Panc1 (cell line): ENCODE measurements at regions not wholly inside any gene's neighbourhood (a gene's known extent, or its start where the extent isn't known, plus 50 kb on each side); places are given as distances from the start of the nearest gene placed in this dataset.

Source experiments
- CTCF ChIP-seq: fragments of 450-650 bp; IDR thresholded peaks from 2 replicates; pipeline ENCODE4 v1.5.1; 2017; ENCODE audit warnings: mild to moderate bottlenecking
- REST ChIP-seq, 2 experiments: IDR thresholded peaks; 2 replicates each; pipeline ENCODE4 v1.6.1; 2011 to 2012; ENCODE audit warnings: low read depth in 2 of 2, control low read depth in 1 of 2, low read length in 1 of 2, mild to moderate bottlenecking in 1 of 2, moderate library complexity in 1 of 2; ENCODE audit not compliant: insufficient read depth in 1 of 2
- SIN3A ChIP-seq: IDR thresholded peaks from 2 replicates; pipeline ENCODE4 v1.6.1; 2012; ENCODE audit warnings: low read depth, mild to moderate bottlenecking, low read length, moderate library complexity, borderline replicate concordance; ENCODE audit not compliant: insufficient read depth

- TF ChIP-seq CTCF (no peak), SIN3A (no peak), REST (IDR thresholded peaks at IDR 0.05; ENCODE audit: insufficient read depth in 1 of 2, low read depth in 2 of 2, low read length in 1 of 2) (no peak)
Measured at GRCh38 chr4:56222514-56222913, 164.8 kb downstream of the AASDH start.
